Keratinocyte (primary cell): ENCODE measurements at regions not wholly inside any gene's neighbourhood (a gene's known extent, or its start where the extent isn't known, plus 50 kb on each side); places are given as distances from the start of the nearest gene placed in this dataset.
A peak's percentile ranks its signal among the peaks of the same experiment; 100 is the strongest.

Experiments
- DNase-seq: peaks from one replicate; pipeline ENCODE4 v3.0.0-alpha.2; 2011; ENCODE audit warnings: low read depth, missing footprints, low spot score
- FAIRE-seq: peaks from 2 replicates; lab custom pipeline; 2011; peaks lifted over from hg19 to GRCh38; lab: Jason Lieb, UNC
- H2AFZ ChIP-seq: 2 replicates; pipeline ENCODE4 v1.6.0; 2012; ENCODE audit warnings: low read length, control low read depth, inconsistent platforms; ENCODE audit not compliant: control insufficient read depth
- H3K27ac ChIP-seq: 2 replicates; pipeline ENCODE4 v1.5.1; 2011; ENCODE audit warnings: low read length; ENCODE audit not compliant: control insufficient read depth, insufficient read depth
- H3K27me3 ChIP-seq: 3 replicates; pipeline ENCODE4 v1.6.0; 2011; ENCODE audit warnings: low read length; ENCODE audit not compliant: control insufficient read depth, insufficient read depth; ENCODE audit errors: extremely low read depth
- H3K36me3 ChIP-seq, 2 experiments: 2 replicates in 1 of 2; 3 replicates in 1 of 2; pipeline ENCODE4 v1.5.1; 2011; ENCODE audit warnings: low read length in 2 of 2, mild to moderate bottlenecking in 1 of 2; ENCODE audit not compliant: control insufficient read depth in 2 of 2, insufficient read depth in 2 of 2; ENCODE audit errors: extremely low read depth in 1 of 2
- H3K4me1 ChIP-seq: 3 replicates; pipeline ENCODE4 v1.5.1; 2011; ENCODE audit warnings: low read length; ENCODE audit not compliant: control insufficient read depth, insufficient read depth; ENCODE audit errors: extremely low read depth
- H3K4me2 ChIP-seq: 3 replicates; pipeline ENCODE4 v1.6.0; 2011; ENCODE audit warnings: low read depth, low read length; ENCODE audit not compliant: control insufficient read depth, insufficient read depth; ENCODE audit errors: extremely low read depth
- H3K4me3 ChIP-seq, 3 experiments: fragments of 200-600 bp in 1 of 3; sonication (generic) in 1 of 3; 2 replicates in 2 of 3; 3 replicates in 1 of 3; pipeline ENCODE4 v1.5.1; 2011 to 2016; ENCODE audit warnings: low read length in 3 of 3, mild to moderate bottlenecking in 3 of 3, control low read depth in 2 of 3, inconsistent platforms in 1 of 3, low read depth in 1 of 3, mixed read lengths in 1 of 3, mixed run types in 1 of 3, moderate library complexity in 1 of 3; ENCODE audit not compliant: control insufficient read depth in 2 of 3, insufficient read depth in 2 of 3; ENCODE audit errors: extremely low read depth in 1 of 3
- H3K79me2 ChIP-seq: 2 replicates; pipeline ENCODE4 v1.6.0; 2012; ENCODE audit warnings: low read length; ENCODE audit not compliant: control insufficient read depth, insufficient read depth
- H3K9ac ChIP-seq: 3 replicates; pipeline ENCODE4 v1.6.0; 2011; ENCODE audit warnings: low read length; ENCODE audit not compliant: control insufficient read depth, insufficient read depth; ENCODE audit errors: extremely low read depth
- H3K9me1 ChIP-seq: 3 replicates; pipeline ENCODE4 v1.6.0; 2011; ENCODE audit warnings: low read length; ENCODE audit not compliant: control insufficient read depth, insufficient read depth; ENCODE audit errors: extremely low read depth
- H3K9me3 ChIP-seq: 2 replicates; pipeline ENCODE4 v1.5.1; 2012; ENCODE audit warnings: low read depth, low read length; ENCODE audit not compliant: control insufficient read depth
- H4K20me1 ChIP-seq: 3 replicates; pipeline ENCODE4 v1.6.0; 2011; ENCODE audit warnings: low read length; ENCODE audit not compliant: control insufficient read depth, insufficient read depth; ENCODE audit errors: extremely low read depth
- CTCF ChIP-seq, 3 experiments: IDR thresholded peaks in 1 of 3; conservative IDR thresholded peaks in 1 of 3; optimal IDR thresholded peaks in 1 of 3; 2 replicates in 2 of 3; 3 replicates in 1 of 3; pipeline versions ENCODE3 to v1.5.1; 2011; ENCODE audit warnings: low read length in 3 of 3, mild to moderate bottlenecking in 3 of 3, moderate library complexity in 2 of 3, control low read depth in 1 of 3, inconsistent platforms in 1 of 3; ENCODE audit not compliant: insufficient read depth in 2 of 3; ENCODE audit errors: extremely low read depth in 1 of 3
- EZH2 ChIP-seq: IDR thresholded peaks from one replicate; pipeline ENCODE4 v1.6.1; 2012; ENCODE audit warnings: inconsistent platforms, mild to moderate bottlenecking, low read length, moderate library complexity
- dilution Hi-C: fragments of 300-500 bp; cut with MboI; formaldehyde crosslinking; loops from one replicate; pipeline ENCODE4 v1.7.0; 2020; ENCODE audit warnings: low sequenced_read_pairs; ENCODE audit not compliant: extremely low pct_ligation_motif_present

GRCh38 chr5:68922172-68922987 is 171.4 kb upstream of the SLC30A5 start:
- Histone ChIP-seq H3K9me3 (no peaks in the 10 kb centered on the region), H3K79me2 (no peaks in the 10 kb centered on the region), H3K27me3 (no peaks in the 10 kb centered on the region), H3K4me3 (no peak overlapping the region), H2AFZ (no peak overlapping the region), H3K9ac (no peak overlapping the region), H3K9me1 (no peaks in the 10 kb centered on the region), H3K36me3 (no peaks in the 10 kb centered on the region), H3K27ac (no peak overlapping the region), H3K4me1 (no peaks in the 10 kb centered on the region), H3K4me2 (no peak overlapping the region), H4K20me1 (no peaks in the 10 kb centered on the region)
- FAIRE-seq: no peak
- TF ChIP-seq EZH2 (no peak), CTCF (optimal IDR thresholded peaks at IDR 0.05 in 1 of 3, IDR thresholded peaks at IDR 0.05 in 1 of 3, conservative IDR thresholded peaks at IDR 0.05 in 1 of 3; ENCODE audit: extremely low read depth in 1 of 3, insufficient read depth in 2 of 3, low read length in 3 of 3) (no peak)
- no peak for DNase-seq
- dilution Hi-C loops: no loop called here

- dilution Hi-C loops: no loop called here
- no peaks in the 10 kb centered on the region for H3K9me3 ChIP-seq
- no peak for TF ChIP-seq CTCF (optimal IDR thresholded peaks at IDR 0.05 in 1 of 3, IDR thresholded peaks at IDR 0.05 in 1 of 3, conservative IDR thresholded peaks at IDR 0.05 in 1 of 3; ENCODE audit: extremely low read depth in 1 of 3, insufficient read depth in 2 of 3, low read length in 3 of 3)
- TF ChIP-seq EZH2: no peak
- no peak overlapping the region for H3K27ac ChIP-seq
- H3K4me1 ChIP-seq: no peaks in the 10 kb centered on the region
- no peak overlapping the region for H2AFZ ChIP-seq
- H3K36me3 ChIP-seq: no peaks in the 10 kb centered on the region
- peak; percentile 7 for DNase-seq
- no peak for FAIRE-seq
- no peaks in the 10 kb centered on the region for H3K27me3 ChIP-seq
- H3K4me3 ChIP-seq: no peak overlapping the region
- H3K9ac ChIP-seq: no peak overlapping the region
- no peaks in the 10 kb centered on the region for H3K9me1 ChIP-seq
- H3K79me2 ChIP-seq: no peaks in the 10 kb centered on the region
- no peaks in the 10 kb centered on the region for H4K20me1 ChIP-seq
- H3K4me2 ChIP-seq: no peak overlapping the region
These were observed 169.2 kb upstream of the SLC30A5 start for GRCh38 chr5:68924481-68925145.
